HepG2 (cell line): ENCODE measurements at regions not wholly inside any gene's neighbourhood (a gene's known extent, or its start where the extent isn't known, plus 50 kb on each side); places are given as distances from the start of the nearest gene placed in this dataset.
A peak's percentile ranks its signal among the peaks of the same experiment; 100 is the strongest.

ENCODE experiments used
- AHDC1 ChIP-seq: sonication (generic); formaldehyde crosslinking; IDR thresholded peaks from 2 replicates; pipeline ENCODE4 v1.5.1; 2020; ENCODE audit warnings: mild to moderate bottlenecking, missing genetic modification reagents, borderline replicate concordance
- AKNA ChIP-seq: sonication (generic); formaldehyde crosslinking; IDR thresholded peaks from 2 replicates; pipeline ENCODE4 v1.4.0; 2020; ENCODE audit warnings: missing genetic modification reagents, borderline replicate concordance
- CSRNP1 ChIP-seq: sonication (generic); formaldehyde crosslinking; IDR thresholded peaks from 2 replicates; pipeline ENCODE4 v1.8.1; 2023; ENCODE audit warnings: mild to moderate bottlenecking, missing genetic modification reagents
- ELF1 ChIP-seq: sonication (generic); formaldehyde crosslinking; IDR thresholded peaks from 2 replicates; pipeline ENCODE4 v1.4.0; 2020; ENCODE audit warnings: missing genetic modification reagents
- ELF4 ChIP-seq: sonication (generic); formaldehyde crosslinking; IDR thresholded peaks from 2 replicates; pipeline ENCODE4 v1.5.0; 2020; ENCODE audit warnings: missing genetic modification reagents, mild to moderate bottlenecking, moderate library complexity, borderline replicate concordance
- ISX ChIP-seq: sonication (generic); formaldehyde crosslinking; conservative IDR thresholded peaks from 2 replicates; pipeline ENCODE4 v1.5.0; 2020; ENCODE audit warnings: missing genetic modification reagents
- KMT2A ChIP-seq: sonication (generic); formaldehyde crosslinking; IDR thresholded peaks from 2 replicates; pipeline ENCODE4 v1.4.0; 2020; ENCODE audit warnings: missing genetic modification reagents
- POLR2G ChIP-seq: fragments of 200-400 bp; formaldehyde crosslinking; IDR thresholded peaks from 2 replicates; pipeline ENCODE4 v1.6.1; 2018; ENCODE audit warnings: mild to moderate bottlenecking, low read depth, low read length, moderate library complexity
- RNF2 ChIP-seq: fragments of 450-650 bp; conservative IDR thresholded peaks from 2 replicates; pipeline ENCODE4 v1.6.1; 2016; ENCODE audit warnings: low read depth
- ZNF280D ChIP-seq: sonication (generic); formaldehyde crosslinking; IDR thresholded peaks from 2 replicates; pipeline ENCODE4 v1.5.1; 2020; ENCODE audit warnings: mild to moderate bottlenecking, missing genetic modification reagents
- ZNF3 ChIP-seq: IDR thresholded peaks from 2 replicates; pipeline ENCODE4 v1.7.0; 2017; ENCODE audit warnings: inconsistent platforms
- ZNF430 ChIP-seq: sonication (generic); formaldehyde crosslinking; IDR thresholded peaks from 2 replicates; pipeline ENCODE4 v1.9.0; 2021; ENCODE audit warnings: mild to moderate bottlenecking, missing genetic modification reagents
- ZNF776 ChIP-seq: sonication (generic); formaldehyde crosslinking; IDR thresholded peaks from 2 replicates; pipeline ENCODE4 v1.4.0; 2020; ENCODE audit warnings: mild to moderate bottlenecking, missing genetic modification reagents
- TF ChIP-seq, protein P1 (sequence below): sonication (generic); formaldehyde crosslinking; IDR thresholded peaks from 2 replicates; pipeline ENCODE4 v1.5.1; 2020; ENCODE audit warnings: missing genetic modification reagents, mild to moderate bottlenecking, borderline replicate concordance

DNA sequence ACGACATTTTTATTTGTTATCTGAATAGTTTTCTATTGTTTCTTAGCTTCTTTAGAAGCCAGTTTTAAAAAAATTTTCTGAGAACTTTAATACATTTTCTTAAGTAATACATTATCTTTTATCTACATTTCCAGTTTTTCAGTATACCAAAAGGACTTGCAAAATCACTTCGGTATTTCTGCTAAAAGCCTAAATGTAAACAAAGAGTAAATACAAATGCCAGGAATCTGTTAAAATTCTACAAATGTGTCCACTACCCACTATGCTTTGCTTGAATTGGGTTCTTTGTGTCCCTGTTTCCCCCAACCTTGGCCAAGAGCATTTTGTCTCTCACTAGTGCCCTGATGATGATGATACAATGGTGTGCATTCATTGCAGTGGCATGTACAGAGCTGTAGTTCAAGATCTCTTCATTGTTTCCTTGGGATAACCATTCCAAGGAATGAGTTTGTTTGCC lies 611.2 kb downstream of the NR2F1-AS1 start (continued):
- TF ChIP-seq ZNF430 (CRISPR knock-in tag), result no peak
- no peak for TF ChIP-seq AKNA (CRISPR knock-in tag)
- TF ChIP-seq ZNF280D, result 0 out of 2 replicates have a peak, but pooled peaks have one; percentile 67
- TF ChIP-seq ISX (CRISPR knock-in tag), result no peak
- TF ChIP-seq CSRNP1 (CRISPR knock-in tag), result no peak
- no peak for TF ChIP-seq ELF4 (CRISPR knock-in tag)
- TF ChIP-seq, protein P1, sequence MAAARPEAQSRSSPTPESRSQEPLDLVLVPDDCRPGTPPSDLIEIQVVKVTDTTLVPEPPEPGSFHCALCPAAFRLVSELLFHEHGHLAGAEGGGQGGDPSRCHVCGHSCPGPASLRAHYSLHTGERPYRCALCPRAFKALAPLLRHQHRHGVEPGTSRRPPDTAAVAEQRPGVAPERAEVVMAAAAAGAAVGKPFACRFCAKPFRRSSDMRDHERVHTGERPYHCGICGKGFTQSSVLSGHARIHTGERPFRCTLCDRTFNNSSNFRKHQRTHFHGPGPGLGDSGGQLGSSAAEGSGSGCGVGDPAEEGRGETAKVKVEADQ, result no peak
- peak; percentile 84; the same call in 1 of the 2 replicates for TF ChIP-seq AHDC1 (CRISPR knock-in tag)
- TF ChIP-seq RNF2, result no peak
- no peak for TF ChIP-seq KMT2A (CRISPR knock-in tag)
- TF ChIP-seq ZNF776 (CRISPR knock-in tag), result no peak
- TF ChIP-seq POLR2G, result no peak
- no peak for TF ChIP-seq ELF1 (CRISPR knock-in tag)
- TF ChIP-seq ZNF3, result no peak
